SK-N-SH (cell line): ENCODE measurements at regions not wholly inside any gene's neighbourhood (a gene's known extent, or its start where the extent isn't known, plus 50 kb on each side); places are given as distances from the start of the nearest gene placed in this dataset.

Experiments used
- CTCF ChIA-PET: fragments of 300-600, 350-600 bp; formaldehyde crosslinking; extraction: SDS; loops from one replicate; lab custom pipeline; 2021; lab: Yijun Ruan, JAX
- POLR2A ChIA-PET: fragments of 350-600 bp; sonication (Branson Sonifier 250); formaldehyde crosslinking; extraction: SDS; loops from one replicate; lab custom pipeline; 2020; ENCODE audit warnings: antibody characterized with exemption, inconsistent platforms; lab: Yijun Ruan, JAX
- DNase-seq: peaks from one replicate; pipeline ENCODE4 v3.0.0; 2012
- H2AFZ ChIP-seq: fragments of 200-600 bp; sonication (generic); 2 replicates; pipeline ENCODE4 v1.8.1; 2016; ENCODE audit warnings: antibody characterized with exemption, mild to moderate bottlenecking, low read depth
- H3F3A ChIP-seq: fragments of 200-600 bp; sonication (generic); replicated peaks from 2 replicates; pipeline ENCODE3; 2016; ENCODE audit warnings: antibody characterized with exemption, mild to moderate bottlenecking; ENCODE audit not compliant: insufficient read depth
- H3K27ac ChIP-seq, 2 experiments: fragments of 200-500 bp in 1 of 2; fragments of 200-600 bp in 1 of 2; sonication (Bioruptor generic) in 1 of 2; sonication (generic), shearing (Covaris generic) in 1 of 2; 2 replicates each; pipeline versions ENCODE4 v1.5.1 to v1.6.1; 2014 to 2016; ENCODE audit warnings: low read depth in 2 of 2, inconsistent platforms in 1 of 2, low read length in 1 of 2, mild to moderate bottlenecking in 1 of 2, mixed read lengths in 1 of 2
- H3K27me3 ChIP-seq: fragments of 200-600 bp; sonication (generic), shearing (Covaris generic); 2 replicates; pipeline ENCODE4 v1.6.1; 2016; ENCODE audit warnings: mixed run types; ENCODE audit not compliant: insufficient read depth
- H3K36me3 ChIP-seq, 2 experiments: fragments of 200-500 bp in 1 of 2; fragments of 200-600 bp in 1 of 2; sonication (Bioruptor generic) in 1 of 2; sonication (generic) in 1 of 2; replicated peaks in 1 of 2; 2 replicates each; pipeline versions ENCODE3 to v1.5.1; 2014 to 2016; ENCODE audit warnings: low read length in 1 of 2, mild to moderate bottlenecking in 1 of 2; ENCODE audit not compliant: insufficient read depth in 2 of 2, control insufficient read depth in 1 of 2
- H3K4me1 ChIP-seq, 2 experiments: fragments of 200-500 bp in 1 of 2; fragments of 200-600 bp in 1 of 2; sonication (Bioruptor generic) in 1 of 2; sonication (generic), shearing (Covaris generic) in 1 of 2; 2 replicates each; pipeline versions ENCODE4 v1.5.1 to v1.6.1; 2014 to 2016; ENCODE audit warnings: low read depth in 1 of 2, low read length in 1 of 2, mixed run types in 1 of 2; ENCODE audit not compliant: insufficient read depth in 2 of 2, control insufficient read depth in 1 of 2
- H3K4me2 ChIP-seq: fragments of 200-600 bp; sonication (generic), shearing (Covaris generic); 2 replicates; pipeline ENCODE4 v1.6.1; 2017; ENCODE audit warnings: mixed run types
- H3K4me3 ChIP-seq, 2 experiments: fragments of 200-500 bp in 1 of 2; fragments of 200-600 bp in 1 of 2; sonication (Bioruptor generic) in 1 of 2; sonication (generic), shearing (Covaris generic) in 1 of 2; 2 replicates each; pipeline versions ENCODE4 v1.5.1 to v1.8.1; 2014 to 2016; ENCODE audit warnings: low read depth in 2 of 2, inconsistent platforms in 1 of 2, low read length in 1 of 2, mild to moderate bottlenecking in 1 of 2, mixed read lengths in 1 of 2, moderate library complexity in 1 of 2
- H3K79me2 ChIP-seq: fragments of 200-600 bp; sonication (generic); 2 replicates; pipeline ENCODE4 v1.8.1; 2017; ENCODE audit warnings: mild to moderate bottlenecking; ENCODE audit not compliant: insufficient read depth
- H3K9ac ChIP-seq: fragments of 200-600 bp; sonication (generic); 2 replicates; pipeline ENCODE4 v1.6.1; 2017; ENCODE audit warnings: mixed run types
- H3K9me2 ChIP-seq: fragments of 200-600 bp; sonication (generic); 2 replicates; pipeline ENCODE4 v1.6.1; 2017; ENCODE audit warnings: mixed run types
- H3K9me3 ChIP-seq: fragments of 200-600 bp; sonication (generic); 2 replicates; pipeline ENCODE4 v1.6.1; 2017; ENCODE audit warnings: mixed run types, mild to moderate bottlenecking, moderate library complexity
- H4K20me1 ChIP-seq: fragments of 200-600 bp; sonication (generic); 2 replicates; pipeline ENCODE4 v1.6.1; 2017; ENCODE audit warnings: mild to moderate bottlenecking, mixed run types; ENCODE audit not compliant: insufficient read depth
- CTCF ChIP-seq: fragments of 200-600 bp; sonication (generic); IDR thresholded peaks from 2 replicates; pipeline ENCODE4 v1.6.1; 2017; ENCODE audit warnings: antibody characterized with exemption, mild to moderate bottlenecking, moderate library complexity
- ELF1 ChIP-seq: IDR thresholded peaks from 2 replicates; pipeline ENCODE4 v1.4.0; 2012
- EZH2phosphoT487 ChIP-seq: fragments of 200-600 bp; sonication (generic); IDR thresholded peaks from 2 replicates; pipeline ENCODE4 v1.6.1; 2017; ENCODE audit warnings: low read depth, mixed run types, mild to moderate bottlenecking, antibody characterized with exemption, moderate library complexity, borderline replicate concordance
- FOSL2 ChIP-seq: IDR thresholded peaks from 2 replicates; pipeline ENCODE4 v1.4.0; 2012; ENCODE audit warnings: low read depth, mild to moderate bottlenecking, moderate library complexity, borderline replicate concordance
- GABPA ChIP-seq: IDR thresholded peaks from 2 replicates; pipeline ENCODE4 v1.4.0; 2012; ENCODE audit warnings: low read depth, mild to moderate bottlenecking
- IRF3 ChIP-seq: fragments of 150-350 bp; IDR thresholded peaks from 2 replicates; pipeline ENCODE4 v1.6.1; 2016; ENCODE audit warnings: mild to moderate bottlenecking, low read depth, low read length
- MAX ChIP-seq: IDR thresholded peaks from 2 replicates; pipeline ENCODE4 v1.4.0; 2012; ENCODE audit warnings: low read depth
- MXI1 ChIP-seq: IDR thresholded peaks from 2 replicates; pipeline ENCODE4 v1.6.1; 2012; ENCODE audit warnings: mild to moderate bottlenecking, low read depth, low read length, improper control_type of control experiment
- NFIC ChIP-seq: IDR thresholded peaks from 2 replicates; pipeline ENCODE4 v1.4.0; 2012; ENCODE audit warnings: borderline replicate concordance
- NRF1 ChIP-seq: IDR thresholded peaks from 2 replicates; pipeline ENCODE4 v1.6.1; 2012; ENCODE audit warnings: low read depth, mild to moderate bottlenecking, low read length
- RAD21 ChIP-seq: IDR thresholded peaks from 2 replicates; pipeline ENCODE4 v1.6.1; 2012; ENCODE audit warnings: mild to moderate bottlenecking, low read length
- RXRA ChIP-seq: IDR thresholded peaks from 2 replicates; pipeline ENCODE4 v1.4.0; 2012; ENCODE audit warnings: low read depth, mild to moderate bottlenecking, borderline replicate concordance
- SIN3A ChIP-seq: IDR thresholded peaks from 2 replicates; pipeline ENCODE4 v1.6.1; 2012; ENCODE audit warnings: low read depth, mild to moderate bottlenecking, low read length, moderate library complexity, borderline replicate concordance
- SMC3 ChIP-seq: IDR thresholded peaks from 2 replicates; pipeline ENCODE4 v1.6.1; 2012; ENCODE audit warnings: low read depth, low read length, improper control_type of control experiment
- TEAD4 ChIP-seq: IDR thresholded peaks from 2 replicates; pipeline ENCODE4 v1.4.0; 2012; ENCODE audit warnings: mild to moderate bottlenecking, borderline replicate concordance; ENCODE audit not compliant: insufficient read depth
- USF2 ChIP-seq: fragments of 150-350 bp; IDR thresholded peaks from 2 replicates; pipeline ENCODE4 v1.6.1; 2017; ENCODE audit warnings: antibody characterized with exemption, low read length, low read depth, borderline replicate concordance
- YY1 ChIP-seq: IDR thresholded peaks from 2 replicates; pipeline ENCODE4 v1.4.0; 2012; ENCODE audit warnings: low read depth, mild to moderate bottlenecking
- WGBS: methylation state at CpG from one replicate; pipeline ENCODE4 v1.1.6; 2017; ENCODE audit warnings: low lambda C conversion rate; 5-methylcytosine and 5-hydroxymethylcytosine counted together

GRCh38 chr5:139739150-139739974 lies 56.2 kb upstream of the PSD2 start:
- Histone ChIP-seq H3K4me1 (peaks cover 8 to 10% of the 10 kb centered on the region in 2 experiments; a peak in 2 of 4 replicates), H3K27ac (no peak overlapping the region; a peak in 1 of 4 replicates), H3K4me2 (0 out of 2 replicates have a peak overlapping the region, but pooled peaks have one; percentile 7), H3K9me3 (no peaks in the 10 kb centered on the region), H3K4me3 (no peak overlapping the region), H3K79me2 (no peaks in the 10 kb centered on the region), H2AFZ (no peak overlapping the region), H3F3A (peaks cover 2% of the 10 kb centered on the region), H3K9me2 (no peaks in the 10 kb centered on the region)
- no peak for DNase-seq
- WGBS, result 83% methylated on average over 3 of the region's 4 CpGs
- CTCF ChIA-PET, result interaction anchor here (1.0 to 2.9 kb wide), 7 partner anchors 9 to 230 kb away, joined by 3 to 15 read pairs (median 4); no protein-coding TSS in a partner anchor
- TF ChIP-seq FOSL2, result no peak
- no peak for TF ChIP-seq NFIC
- TF ChIP-seq SMC3, result no peak
- TF ChIP-seq NRF1, result no peak
- TF ChIP-seq RAD21, result no peak
- TF ChIP-seq ELF1, result no peak
- no peak for TF ChIP-seq USF2
- TF ChIP-seq EZH2phosphoT487, result no peak
- no peak for TF ChIP-seq RXRA
- no peak for TF ChIP-seq YY1
- TF ChIP-seq SIN3A, result no peak
- no peak for TF ChIP-seq MXI1
- TF ChIP-seq, all 33 proteins: peak for 0
- Histone ChIP-seq H3K27me3 (no peaks in the 10 kb centered on the region), H4K20me1 (no peaks in the 10 kb centered on the region), H3K36me3 (no peaks in the 10 kb centered on the region), H3K9ac (no peak overlapping the region)
- POLR2A ChIA-PET, result no interaction called here

GRCh38 chr5:139740138-139740991 lies 55.2 kb upstream of the PSD2 start:
- Histone ChIP-seq H3K27ac (no peak overlapping the region), H3K4me1 (peaks cover 10 to 16% of the 10 kb centered on the region in 2 experiments; a peak in 2 of 4 replicates), H3K4me2 (no peak overlapping the region), H3K36me3 (no peaks in the 10 kb centered on the region), H2AFZ (no peak overlapping the region), H3K9me2 (no peaks in the 10 kb centered on the region), H4K20me1 (no peaks in the 10 kb centered on the region), H3K9me3 (no peaks in the 10 kb centered on the region), H3K79me2 (no peaks in the 10 kb centered on the region), H3K9ac (no peak overlapping the region), H3K27me3 (no peaks in the 10 kb centered on the region), H3K4me3 (no peak overlapping the region), H3F3A (peaks cover 7% of the 10 kb centered on the region)
- TF ChIP-seq SMC3 (no peak), GABPA (no peak), RAD21 (no peak), CTCF (no peak), MAX (no peak), SIN3A (no peak), TEAD4 (no peak), RXRA (no peak), IRF3 (no peak)
- CTCF ChIA-PET, result interaction anchor here (1.3 to 3.0 kb wide), 6 partner anchors 13 to 107 kb away, joined by 3 to 15 read pairs (median 10); no protein-coding TSS in a partner anchor
- POLR2A ChIA-PET, result no interaction called here
- no peak for DNase-seq
- WGBS, result 95% methylated on average over 15 of the region's 19 CpGs
